ENCODE measurements at regions not wholly inside any gene's neighbourhood (a gene's known extent, or its start where the extent isn't known, plus 50 kb on each side); places are given as distances from the start of the nearest gene placed in this dataset.

- no peak overlapping the region for H3K4me3 ChIP-seq
- WGBS, 2 donors: 65 to 79% methylated on average over 2 of the region's 2 CpGs
- ATAC-seq (ENCODE audit: low FRiP score in 2 of 2): no peak
Observed at GRCh38 chr14:83870546-83871270, 1659.2 kb upstream of the FLRT2 start.

GRCh38 chr14:83873669-83874068, 1656.3 kb upstream of the FLRT2 start:
- ATAC-seq (ENCODE audit: low FRiP score in 2 of 2): no peak
- no peaks in the 10 kb centered on the region for H3K4me1 ChIP-seq
- H3K36me3 ChIP-seq: no peaks in the 10 kb centered on the region
- 27 to 32% methylated on average over 3 of the region's 3 CpGs for WGBS, 2 donors
- H3K27me3 ChIP-seq: no peaks in the 10 kb centered on the region
- no peak overlapping the region for H3K27ac ChIP-seq
- H3K4me3 ChIP-seq: no peak overlapping the region
- TF ChIP-seq POLR2AphosphoS5 (IDR thresholded peaks at IDR 0.05) (no peak), POLR2A (IDR thresholded peaks at IDR 0.05) (no peak), EP300 (IDR thresholded peaks at IDR 0.05) (no peak), CTCF (IDR thresholded peaks at IDR 0.05) (no peak)
- H3K9me3 ChIP-seq: no peaks in the 10 kb centered on the region
- DNase-seq: no peak

More at GRCh38 chr14:83870546-83871270, 1659.2 kb upstream of the FLRT2 start:
- Histone ChIP-seq H3K27me3 (no peaks in the 10 kb centered on the region), H3K27ac (no peak overlapping the region), H3K4me1 (no peaks in the 10 kb centered on the region), H3K36me3 (no peaks in the 10 kb centered on the region), H3K9me3 (no peaks in the 10 kb centered on the region)
- DNase-seq: no peak
- no peak for TF ChIP-seq POLR2A (IDR thresholded peaks at IDR 0.05)
- TF ChIP-seq CTCF (IDR thresholded peaks at IDR 0.05): no peak
- no peak for TF ChIP-seq EP300 (IDR thresholded peaks at IDR 0.05)
- no peak for TF ChIP-seq POLR2AphosphoS5 (IDR thresholded peaks at IDR 0.05)

- Histone ChIP-seq H3K4me1 (no peaks in the 10 kb centered on the region), H3K27me3 (no peaks in the 10 kb centered on the region), H3K9me3 (no peaks in the 10 kb centered on the region), H3K36me3 (no peaks in the 10 kb centered on the region), H3K27ac (no peak overlapping the region), H3K4me3 (no peak overlapping the region)
- ATAC-seq (ENCODE audit: low FRiP score in 2 of 2) (no peak), DNase-seq (no peak)
- TF ChIP-seq POLR2A (IDR thresholded peaks at IDR 0.05) (no peak), CTCF (IDR thresholded peaks at IDR 0.05) (no peak), POLR2AphosphoS5 (IDR thresholded peaks at IDR 0.05) (no peak), EP300 (IDR thresholded peaks at IDR 0.05) (no peak)
- 40 to 62% methylated on average over 1 of the region's 1 CpG for WGBS, 2 donors
Observed at GRCh38 chr14:83874662-83875061, 1655.3 kb upstream of the FLRT2 start.

GRCh38 chr14:83883732-83884131, 1646.2 kb upstream of the FLRT2 start:
- Histone ChIP-seq H3K36me3 (no peaks in the 10 kb centered on the region), H3K27me3 (no peaks in the 10 kb centered on the region), H3K4me1 (no peaks in the 10 kb centered on the region), H3K27ac (no peak overlapping the region), H3K9me3 (no peaks in the 10 kb centered on the region), H3K4me3 (no peak overlapping the region)
- ATAC-seq (ENCODE audit: low FRiP score in 2 of 2) (no peak), DNase-seq (no peak)
- WGBS, 2 donors: 76 to 79% methylated on average over 1 of the region's 1 CpG
- TF ChIP-seq EP300 (IDR thresholded peaks at IDR 0.05): no peak
- no peak for TF ChIP-seq POLR2AphosphoS5 (IDR thresholded peaks at IDR 0.05)
- TF ChIP-seq CTCF (IDR thresholded peaks at IDR 0.05): no peak
- no peak for TF ChIP-seq POLR2A (IDR thresholded peaks at IDR 0.05)

GRCh38 chr14:83885837-83886293, 1644.1 kb upstream of the FLRT2 start:
- Histone ChIP-seq H3K27me3 (no peaks in the 10 kb centered on the region), H3K9me3 (no peaks in the 10 kb centered on the region), H3K27ac (no peak overlapping the region), H3K4me1 (no peaks in the 10 kb centered on the region), H3K4me3 (no peak overlapping the region), H3K36me3 (no peaks in the 10 kb centered on the region)
- 54 to 70% methylated on average over 4 of the region's 4 CpGs for WGBS, 2 donors
- TF ChIP-seq POLR2A (IDR thresholded peaks at IDR 0.05) (no peak), CTCF (IDR thresholded peaks at IDR 0.05) (no peak), EP300 (IDR thresholded peaks at IDR 0.05) (no peak), POLR2AphosphoS5 (IDR thresholded peaks at IDR 0.05) (no peak)
- ATAC-seq (ENCODE audit: low FRiP score in 2 of 2) (no peak), DNase-seq (no peak)

Measured in upper lobe of left lung (tissue), 6 donors.